Neuronal stem cell (in vitro differentiated cells): ENCODE measurements at regions not wholly inside any gene's neighbourhood (a gene's known extent, or its start where the extent isn't known, plus 50 kb on each side); places are given as distances from the start of the nearest gene placed in this dataset.

Experiments
- DNase-seq: peaks from one replicate; pipeline ENCODE4 v3.0.0-alpha.2; 2013; ENCODE audit warnings: low spot score
- H2AFZ ChIP-seq: one replicate; pipeline ENCODE4 v1.6.1; 2013; ENCODE audit warnings: mild to moderate bottlenecking, low read length, inconsistent platforms
- H2AK5ac ChIP-seq: 2 replicates; pipeline ENCODE4 v1.6.1; 2013; ENCODE audit warnings: low read depth, mild to moderate bottlenecking, inconsistent platforms, low read length, moderate library complexity, mixed read lengths
- H2BK120ac ChIP-seq: 2 replicates; pipeline ENCODE4 v1.6.1; 2013; ENCODE audit warnings: low read depth, mild to moderate bottlenecking, inconsistent platforms, low read length, moderate library complexity, mixed read lengths
- H2BK12ac ChIP-seq: one replicate; pipeline ENCODE4 v1.6.1; 2013; ENCODE audit warnings: low read length, inconsistent platforms
- H2BK15ac ChIP-seq: 2 replicates; pipeline ENCODE4 v1.6.1; 2013; ENCODE audit warnings: mild to moderate bottlenecking, low read length, inconsistent platforms, mixed read lengths
- H2BK5ac ChIP-seq: one replicate; pipeline ENCODE4 v1.6.1; 2013; ENCODE audit warnings: inconsistent platforms, mild to moderate bottlenecking, low read length, moderate library complexity
- H3K14ac ChIP-seq: one replicate; pipeline ENCODE4 v1.6.1; 2013; ENCODE audit warnings: low read length, inconsistent platforms
- H3K18ac ChIP-seq: 2 replicates; pipeline ENCODE4 v1.6.1; 2013; ENCODE audit warnings: low read length, inconsistent platforms
- H3K23ac ChIP-seq: 2 replicates; pipeline ENCODE4 v1.6.1; 2013; ENCODE audit warnings: low read depth, mild to moderate bottlenecking, mixed read lengths, low read length, inconsistent platforms; ENCODE audit not compliant: poor library complexity
- H3K27ac ChIP-seq: replicated peaks from 3 replicates; pipeline ENCODE4 v1.5.1; 2013; ENCODE audit warnings: low read length, inconsistent platforms
- H3K27me3 ChIP-seq, 3 experiments: 2 replicates each; pipeline ENCODE4 v1.6.1; 2013; ENCODE audit warnings: low read length in 3 of 3, mild to moderate bottlenecking in 2 of 3, inconsistent platforms in 1 of 3, low read depth in 1 of 3, mixed read lengths in 1 of 3, moderate library complexity in 1 of 3; ENCODE audit not compliant: control insufficient read depth in 3 of 3, insufficient read depth in 3 of 3
- H3K36me3 ChIP-seq, 2 donors: replicated peaks in 1 of 2; 2 replicates each; pipeline ENCODE4 v1.6.1; 2013; ENCODE audit warnings: low read length in 2 of 2; ENCODE audit not compliant: control insufficient read depth in 2 of 2, insufficient read depth in 2 of 2
- H3K4ac ChIP-seq: 2 replicates; pipeline ENCODE4 v1.6.1; 2013; ENCODE audit warnings: inconsistent platforms, mild to moderate bottlenecking, low read length, moderate library complexity
- H3K4me1 ChIP-seq, 2 donors: 1 replicate in 1 of 2; 2 replicates in 1 of 2; pipeline ENCODE4 v1.6.1; 2013; ENCODE audit warnings: low read length in 2 of 2, low read depth in 1 of 2; ENCODE audit not compliant: control insufficient read depth in 2 of 2, insufficient read depth in 1 of 2
- H3K4me2 ChIP-seq: one replicate; pipeline ENCODE4 v1.6.1; 2013; ENCODE audit warnings: mild to moderate bottlenecking, low read length, inconsistent platforms; ENCODE audit not compliant: insufficient read depth, poor library complexity, severe bottlenecking
- H3K4me3 ChIP-seq, 2 donors: 2 replicates each; pipeline ENCODE4 v1.5.1; 2013; ENCODE audit warnings: low read length in 2 of 2, mild to moderate bottlenecking in 2 of 2, inconsistent platforms in 1 of 2, moderate library complexity in 1 of 2
- H3K79me1 ChIP-seq: one replicate; pipeline ENCODE4 v1.6.1; 2013; ENCODE audit warnings: low read depth, mild to moderate bottlenecking, inconsistent platforms, low read length, moderate library complexity
- H3K9ac ChIP-seq: one replicate; pipeline ENCODE4 v1.6.1; 2013; ENCODE audit warnings: mild to moderate bottlenecking, low read depth, low read length, inconsistent platforms; ENCODE audit not compliant: poor library complexity
- H3K9me3 ChIP-seq, 2 donors: replicated peaks in 1 of 2; 2 replicates each; pipeline versions ENCODE3 to v1.6.1; 2013; ENCODE audit warnings: low read length in 2 of 2, mild to moderate bottlenecking in 2 of 2, inconsistent platforms in 1 of 2, low read depth in 1 of 2, mixed read lengths in 1 of 2, moderate library complexity in 1 of 2; ENCODE audit not compliant: control insufficient read depth in 2 of 2, insufficient read depth in 1 of 2
- H4K8ac ChIP-seq: one replicate; pipeline ENCODE4 v1.6.1; 2013; ENCODE audit warnings: low read depth, mild to moderate bottlenecking, inconsistent platforms, low read length, moderate library complexity
- H4K91ac ChIP-seq: one replicate; pipeline ENCODE4 v1.6.1; 2013; ENCODE audit warnings: low read length, low read depth, mild to moderate bottlenecking, inconsistent platforms; ENCODE audit not compliant: poor library complexity
- WGBS, 2 donors: extraction: QIAGEN DNeasy Blood & Tissue Kit; methylation state at CpG; one replicate each; pipeline ENCODE4 v1.1.7; 2013; ENCODE audit warnings: missing lambda C conversion rate in 2 of 2, mixed read lengths in 1 of 2; ENCODE audit not compliant: insufficient read length in 2 of 2, insufficient replicate concordance in 1 of 2; ENCODE audit errors: extremely low coverage in 2 of 2; 5-methylcytosine and 5-hydroxymethylcytosine counted together

DNA sequence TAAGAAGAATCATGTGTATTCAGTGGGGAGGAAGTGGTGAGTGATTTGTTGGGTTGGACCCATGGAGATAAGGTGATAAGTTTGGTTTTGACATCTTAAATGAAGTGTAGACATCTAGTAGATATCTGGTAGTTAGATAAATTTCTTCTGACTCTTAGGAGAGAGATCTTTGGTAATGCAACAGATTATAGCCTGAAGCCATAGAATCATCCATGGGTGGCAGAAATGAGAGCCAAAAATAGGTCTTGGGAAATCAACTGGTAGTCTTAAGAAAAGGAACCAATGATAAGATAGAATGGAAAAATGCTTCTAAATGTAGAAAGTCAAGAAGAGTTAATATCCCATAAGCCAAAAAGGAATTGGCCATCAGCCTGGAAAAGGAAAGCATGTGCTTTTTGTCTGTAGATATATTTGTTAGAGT is 532.7 kb upstream of the GRAMD2B start:
- Histone ChIP-seq H3K4me1 (no peaks in the 10 kb centered on the region), H3K4me3 (no peak overlapping the region), H2AK5ac (no peak overlapping the region), H4K91ac (no peak overlapping the region), H3K36me3 (no peaks in the 10 kb centered on the region), H3K9ac (no peak overlapping the region), H2BK120ac (no peak overlapping the region), H2BK12ac (no peak overlapping the region), H2AFZ (no peak overlapping the region), H2BK5ac (no peak overlapping the region), H3K9me3 (peaks cover 0 to 5% of the 10 kb centered on the region in 2 donors), H3K4ac (no peak overlapping the region), H3K14ac (no peak overlapping the region), H3K18ac (no peak overlapping the region), H3K27me3 (no peaks in the 10 kb centered on the region), H3K27ac (no peak overlapping the region), H4K8ac (no peak overlapping the region), H3K4me2 (no peak overlapping the region), H2BK15ac (no peak overlapping the region), H3K79me1 (no peaks in the 10 kb centered on the region), H3K23ac (no peak overlapping the region)
- no peak for DNase-seq

DNA sequence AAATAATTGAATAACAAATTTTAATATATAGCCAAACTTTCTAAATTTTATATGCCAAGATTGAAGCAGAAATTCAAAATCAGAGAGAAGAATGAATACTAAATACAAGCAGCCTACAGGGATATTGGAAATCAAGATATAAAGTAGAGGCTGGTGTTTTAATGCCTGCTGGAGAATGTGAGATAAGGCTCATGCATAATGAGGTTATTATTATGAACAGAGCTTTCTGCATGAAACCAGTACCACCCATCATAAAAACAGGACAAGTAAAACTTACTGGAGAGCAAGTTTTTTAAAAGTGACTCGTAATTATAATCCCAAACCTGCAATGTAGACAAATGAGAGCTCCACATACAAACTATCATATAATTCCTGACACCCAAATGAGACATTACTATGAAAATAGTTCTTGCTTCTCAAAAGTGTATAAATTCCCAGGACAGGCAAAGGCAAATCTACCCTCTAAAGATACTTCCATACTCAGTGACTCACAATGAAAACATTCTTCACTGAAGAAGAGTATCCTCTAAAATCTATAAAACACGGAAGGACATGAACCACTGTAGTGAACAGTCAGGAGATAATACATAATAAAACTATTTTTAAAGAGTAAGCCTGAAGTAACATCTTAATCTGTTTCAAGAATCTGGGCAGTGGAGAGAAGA is 532.0 kb upstream of the GRAMD2B start:
- Histone ChIP-seq H2BK12ac (no peak overlapping the region), H3K14ac (no peak overlapping the region), H3K4me1 (no peaks in the 10 kb centered on the region)

DNA sequence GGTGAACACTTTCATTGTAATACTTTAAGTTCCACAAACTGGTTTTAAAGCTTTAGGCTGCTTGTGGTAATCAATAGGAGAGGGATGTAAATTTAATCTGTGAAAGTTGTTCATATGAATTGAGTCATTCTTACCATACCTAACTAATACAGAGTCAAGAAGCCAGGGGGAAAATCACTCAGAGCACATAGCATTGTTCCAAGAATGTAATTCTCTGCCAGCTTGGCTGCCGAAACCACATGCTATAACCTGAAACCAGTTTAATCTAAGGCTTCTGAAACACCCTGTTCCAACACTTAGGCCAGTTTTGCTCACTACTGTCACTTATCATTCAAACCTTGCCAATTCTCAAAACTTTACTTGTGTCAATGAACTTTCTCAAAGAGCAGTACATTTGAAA is 528.8 kb upstream of the GRAMD2B start:
- Histone ChIP-seq H3K18ac (no peak overlapping the region), H4K8ac (no peak overlapping the region), H3K27ac (no peak overlapping the region), H3K4me2 (no peak overlapping the region), H3K23ac (no peak overlapping the region), H4K91ac (no peak overlapping the region), H2AFZ (peak overlapping the region; percentile 39), H3K4me1 (no peaks in the 10 kb centered on the region), H3K79me1 (no peaks in the 10 kb centered on the region), H2AK5ac (no peak overlapping the region), H3K4me3 (no peak overlapping the region), H2BK5ac (no peak overlapping the region), H3K27me3 (no peaks in the 10 kb centered on the region), H2BK120ac (no peak overlapping the region), H3K14ac (no peak overlapping the region), H3K9me3 (peaks cover 0 to 5% of the 10 kb centered on the region in 2 donors), H3K36me3 (no peaks in the 10 kb centered on the region), H3K4ac (no peak overlapping the region), H3K9ac (no peak overlapping the region), H2BK15ac (no peak overlapping the region), H2BK12ac (no peak overlapping the region)
- no peak for DNase-seq
- WGBS, 2 donors, result no CpG with 5 or more reads among the region's 1 CpG

More for the DNA sequence above, 532.0 kb upstream of the GRAMD2B start:
- H3K27me3 ChIP-seq, result no peaks in the 10 kb centered on the region
- H3K4ac ChIP-seq, result no peak overlapping the region
- H3K4me2 ChIP-seq, result no peak overlapping the region
- no peak overlapping the region for H3K18ac ChIP-seq
- H3K79me1 ChIP-seq, result no peaks in the 10 kb centered on the region
- H3K4me3 ChIP-seq, result no peak overlapping the region
- H3K9me3 ChIP-seq, result peaks cover 0 to 5% of the 10 kb centered on the region in 2 donors
- H3K9ac ChIP-seq, result no peak overlapping the region
- no peak overlapping the region for H3K23ac ChIP-seq
- WGBS, 2 donors, result no CpG with 5 or more reads among the region's 2 CpGs
- H2AFZ ChIP-seq, result no peak overlapping the region
- H2AK5ac ChIP-seq, result no peak overlapping the region
- H4K91ac ChIP-seq, result no peak overlapping the region
- H2BK120ac ChIP-seq, result no peak overlapping the region
- no peak overlapping the region for H2BK5ac ChIP-seq
- H3K36me3 ChIP-seq, result no peaks in the 10 kb centered on the region
- H4K8ac ChIP-seq, result no peak overlapping the region
- no peak overlapping the region for H2BK15ac ChIP-seq
- H3K27ac ChIP-seq, result no peak overlapping the region
- no peak for DNase-seq

DNA sequence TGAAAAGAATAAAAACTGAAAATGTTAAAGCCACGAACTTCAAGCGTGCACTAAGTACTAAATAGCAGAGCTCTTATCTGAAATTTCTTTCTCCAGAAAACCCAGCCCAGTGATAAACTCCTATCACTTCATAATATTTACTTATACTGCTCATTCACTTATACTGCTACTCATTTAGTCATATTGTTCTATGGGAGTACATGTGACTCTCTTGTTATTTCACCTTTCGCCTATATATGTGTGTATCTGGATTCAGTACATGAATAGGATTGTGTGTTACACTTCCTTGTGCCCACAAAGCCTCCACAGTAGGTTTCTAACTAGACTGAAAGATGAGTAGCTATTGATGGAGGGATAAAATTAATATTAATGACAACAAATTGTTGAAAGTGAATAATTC is 526.8 kb upstream of the GRAMD2B start:
- no peaks in the 10 kb centered on the region for H3K36me3 ChIP-seq
- H2AK5ac ChIP-seq, result no peak overlapping the region
- H3K4me1 ChIP-seq, result no peaks in the 10 kb centered on the region
- H4K8ac ChIP-seq, result no peak overlapping the region
- H3K9ac ChIP-seq, result no peak overlapping the region
- no peak overlapping the region for H3K23ac ChIP-seq
- no peak overlapping the region for H3K14ac ChIP-seq
- H3K4ac ChIP-seq, result no peak overlapping the region
- WGBS, 2 donors, result no CpG with 5 or more reads among the region's 3 CpGs
- no peak overlapping the region for H2BK15ac ChIP-seq
- H3K27ac ChIP-seq, result no peak overlapping the region
- H3K4me3 ChIP-seq, result no peak overlapping the region
- DNase-seq, result no peak
- no peaks in the 10 kb centered on the region for H3K27me3 ChIP-seq
- no peak overlapping the region for H2BK5ac ChIP-seq
- no peak overlapping the region for H2BK12ac ChIP-seq
- no peak overlapping the region for H3K4me2 ChIP-seq
- H2BK120ac ChIP-seq, result no peak overlapping the region
- no peaks in the 10 kb centered on the region for H3K79me1 ChIP-seq
- H2AFZ ChIP-seq, result no peak overlapping the region
- no peak overlapping the region for H4K91ac ChIP-seq
- H3K18ac ChIP-seq, result no peak overlapping the region
- peaks cover 2 to 5% of the 10 kb centered on the region in 2 donors for H3K9me3 ChIP-seq
